HEK293 (cell line): ENCODE measurements at regions not wholly inside any gene's neighbourhood (a gene's known extent, or its start where the extent isn't known, plus 50 kb on each side); places are given as distances from the start of the nearest gene placed in this dataset.
"Not testable (repeated sequence)": the region's sequence is repeated elsewhere in the genome, so short reads cannot be mapped to it uniquely, and the experiment has no call there.

ENCODE experiments used
- KLF1 ChIP-seq: fragments of 450-650 bp; formaldehyde crosslinking; IDR thresholded peaks from 2 replicates; pipeline ENCODE4 v1.5.1; 2016; ENCODE audit warnings: missing biosample characterization, missing genetic modification characterization
- SETDB1 ChIP-seq: IDR thresholded peaks from one replicate; pipeline ENCODE4 v1.6.1; 2017; ENCODE audit warnings: mild to moderate bottlenecking, low read length, moderate library complexity, mixed read lengths; ENCODE audit not compliant: insufficient read length
- ZBTB1 ChIP-seq: fragments of 450-650 bp; formaldehyde crosslinking; IDR thresholded peaks from 2 replicates; pipeline ENCODE4 v1.5.1; 2016; ENCODE audit warnings: missing biosample characterization, missing genetic modification characterization
- ZBTB7A ChIP-seq: fragments of 450-650 bp; formaldehyde crosslinking; IDR thresholded peaks from 2 replicates; pipeline ENCODE4 v1.5.1; 2016; ENCODE audit warnings: low read depth, missing biosample characterization, missing genetic modification characterization
- ZNF169 ChIP-seq: fragments of 450-650 bp; formaldehyde crosslinking; IDR thresholded peaks from 2 replicates; pipeline ENCODE4 v1.5.1; 2016; ENCODE audit warnings: missing biosample characterization, missing genetic modification characterization
- ZNF292 ChIP-seq: fragments of 450-650 bp; formaldehyde crosslinking; IDR thresholded peaks from 2 replicates; pipeline ENCODE4 v1.5.1; 2016; ENCODE audit warnings: low read depth, missing biosample characterization, missing genetic modification characterization, borderline replicate concordance
- ZNF473 ChIP-seq: fragments of 450-650 bp; formaldehyde crosslinking; IDR thresholded peaks from 2 replicates; pipeline ENCODE4 v1.5.1; 2017; ENCODE audit warnings: missing biosample characterization, missing genetic modification characterization
- ZNF555 ChIP-seq: fragments of 450-650 bp; formaldehyde crosslinking; conservative IDR thresholded peaks from 2 replicates; pipeline ENCODE4 v1.5.1; 2017; ENCODE audit warnings: missing biosample characterization, mild to moderate bottlenecking, missing genetic modification characterization, inconsistent platforms
- TF ChIP-seq, protein P1 (sequence below): fragments of 450-650 bp; formaldehyde crosslinking; IDR thresholded peaks from 2 replicates; pipeline ENCODE4 v1.5.1; 2016; ENCODE audit warnings: missing biosample characterization, missing genetic modification characterization
- TF ChIP-seq, protein P2 (sequence below): fragments of 450-650 bp; formaldehyde crosslinking; IDR thresholded peaks from 2 replicates; pipeline ENCODE4 v1.5.1; 2016; ENCODE audit warnings: missing biosample characterization, missing genetic modification characterization

DNA sequence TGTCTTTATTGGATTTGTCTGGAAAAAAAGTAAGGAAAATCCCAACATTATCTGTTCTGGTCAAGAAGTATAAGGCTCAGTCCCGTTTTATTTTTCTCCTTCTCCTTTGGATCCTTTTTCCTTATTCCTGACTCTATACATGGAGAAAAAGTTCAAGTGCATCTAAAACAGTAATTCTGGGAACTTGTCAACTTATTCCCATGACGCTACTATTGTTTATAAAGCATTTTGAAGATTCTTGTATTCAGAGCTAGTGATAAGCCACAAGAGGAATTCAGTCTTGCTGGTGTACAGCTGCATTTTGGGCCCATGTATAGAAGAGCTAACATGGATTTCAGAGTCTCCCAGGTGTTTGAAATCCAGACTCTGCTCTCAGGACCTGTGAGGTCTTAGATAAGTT, 5278.1 kb upstream of the TPTE start:
- TF ChIP-seq ZBTB7A; ZBTB1 (tag by site-specific recombination); ZNF169 (tag by site-specific recombination); SETDB1; KLF1 (tag by site-specific recombination); ZNF555; ZNF473 (tag by site-specific recombination); ZNF292 (tag by site-specific recombination): not testable (repeated sequence)
- TF ChIP-seq, protein P1, sequence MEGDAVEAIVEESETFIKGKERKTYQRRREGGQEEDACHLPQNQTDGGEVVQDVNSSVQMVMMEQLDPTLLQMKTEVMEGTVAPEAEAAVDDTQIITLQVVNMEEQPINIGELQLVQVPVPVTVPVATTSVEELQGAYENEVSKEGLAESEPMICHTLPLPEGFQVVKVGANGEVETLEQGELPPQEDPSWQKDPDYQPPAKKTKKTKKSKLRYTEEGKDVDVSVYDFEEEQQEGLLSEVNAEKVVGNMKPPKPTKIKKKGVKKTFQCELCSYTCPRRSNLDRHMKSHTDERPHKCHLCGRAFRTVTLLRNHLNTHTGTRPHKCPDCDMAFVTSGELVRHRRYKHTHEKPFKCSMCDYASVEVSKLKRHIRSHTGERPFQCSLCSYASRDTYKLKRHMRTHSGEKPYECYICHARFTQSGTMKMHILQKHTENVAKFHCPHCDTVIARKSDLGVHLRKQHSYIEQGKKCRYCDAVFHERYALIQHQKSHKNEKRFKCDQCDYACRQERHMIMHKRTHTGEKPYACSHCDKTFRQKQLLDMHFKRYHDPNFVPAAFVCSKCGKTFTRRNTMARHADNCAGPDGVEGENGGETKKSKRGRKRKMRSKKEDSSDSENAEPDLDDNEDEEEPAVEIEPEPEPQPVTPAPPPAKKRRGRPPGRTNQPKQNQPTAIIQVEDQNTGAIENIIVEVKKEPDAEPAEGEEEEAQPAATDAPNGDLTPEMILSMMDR (tag by site-specific recombination): not testable (repeated sequence)
- TF ChIP-seq, protein P2, sequence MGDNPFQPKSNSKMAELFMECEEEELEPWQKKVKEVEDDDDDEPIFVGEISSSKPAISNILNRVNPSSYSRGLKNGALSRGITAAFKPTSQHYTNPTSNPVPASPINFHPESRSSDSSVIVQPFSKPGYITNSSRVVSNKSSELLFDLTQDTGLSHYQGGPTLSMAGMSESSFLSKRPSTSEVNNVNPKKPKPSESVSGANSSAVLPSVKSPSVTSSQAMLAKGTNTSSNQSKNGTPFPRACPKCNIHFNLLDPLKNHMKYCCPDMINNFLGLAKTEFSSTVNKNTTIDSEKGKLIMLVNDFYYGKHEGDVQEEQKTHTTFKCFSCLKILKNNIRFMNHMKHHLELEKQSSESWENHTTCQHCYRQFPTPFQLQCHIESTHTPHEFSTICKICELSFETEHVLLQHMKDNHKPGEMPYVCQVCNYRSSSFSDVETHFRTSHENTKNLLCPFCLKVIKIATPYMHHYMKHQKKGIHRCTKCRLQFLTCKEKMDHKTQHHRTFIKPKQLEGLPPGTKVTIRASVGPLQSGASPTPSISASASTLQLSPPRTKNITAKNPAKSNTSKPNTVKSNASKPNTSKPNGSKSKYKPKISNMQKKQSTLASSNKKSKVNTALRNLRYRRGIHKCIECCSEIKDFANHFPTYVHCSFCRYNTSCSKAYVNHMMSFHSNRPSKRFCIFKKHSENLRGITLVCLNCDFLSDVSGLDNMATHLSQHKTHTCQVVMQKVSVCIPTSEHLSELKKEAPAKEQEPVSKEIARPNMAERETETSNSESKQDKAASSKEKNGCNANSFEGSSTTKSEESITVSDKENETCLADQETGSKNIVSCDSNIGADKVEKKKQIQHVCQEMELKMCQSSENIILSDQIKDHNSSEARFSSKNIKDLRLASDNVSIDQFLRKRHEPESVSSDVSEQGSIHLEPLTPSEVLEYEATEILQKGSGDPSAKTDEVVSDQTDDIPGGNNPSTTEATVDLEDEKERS (tag by site-specific recombination): not testable (repeated sequence)
